ENCODE measurements at regions not wholly inside any gene's neighbourhood (a gene's known extent, or its start where the extent isn't known, plus 50 kb on each side); places are given as distances from the start of the nearest gene placed in this dataset.

DNA sequence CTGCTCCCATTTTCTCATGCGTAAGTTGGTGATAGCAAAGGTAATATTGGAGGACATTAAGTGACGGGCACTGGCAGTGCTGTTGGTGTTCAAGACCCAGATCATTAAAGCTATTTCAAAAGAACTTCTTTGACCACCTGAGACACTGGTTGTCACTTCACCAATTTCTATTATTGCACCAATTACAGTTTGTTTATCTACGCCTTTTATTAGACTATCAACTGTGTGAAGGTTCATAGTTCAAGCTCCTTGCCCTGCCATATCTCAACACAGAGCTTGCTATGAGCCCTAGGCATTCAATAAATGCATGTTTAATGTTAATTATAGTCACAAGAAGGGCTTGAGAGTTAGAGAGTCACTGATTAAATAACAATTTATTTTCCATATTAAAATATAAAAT lies 778.7 kb upstream of the HS3ST1 start:
- TF ChIP-seq, protein P1, sequence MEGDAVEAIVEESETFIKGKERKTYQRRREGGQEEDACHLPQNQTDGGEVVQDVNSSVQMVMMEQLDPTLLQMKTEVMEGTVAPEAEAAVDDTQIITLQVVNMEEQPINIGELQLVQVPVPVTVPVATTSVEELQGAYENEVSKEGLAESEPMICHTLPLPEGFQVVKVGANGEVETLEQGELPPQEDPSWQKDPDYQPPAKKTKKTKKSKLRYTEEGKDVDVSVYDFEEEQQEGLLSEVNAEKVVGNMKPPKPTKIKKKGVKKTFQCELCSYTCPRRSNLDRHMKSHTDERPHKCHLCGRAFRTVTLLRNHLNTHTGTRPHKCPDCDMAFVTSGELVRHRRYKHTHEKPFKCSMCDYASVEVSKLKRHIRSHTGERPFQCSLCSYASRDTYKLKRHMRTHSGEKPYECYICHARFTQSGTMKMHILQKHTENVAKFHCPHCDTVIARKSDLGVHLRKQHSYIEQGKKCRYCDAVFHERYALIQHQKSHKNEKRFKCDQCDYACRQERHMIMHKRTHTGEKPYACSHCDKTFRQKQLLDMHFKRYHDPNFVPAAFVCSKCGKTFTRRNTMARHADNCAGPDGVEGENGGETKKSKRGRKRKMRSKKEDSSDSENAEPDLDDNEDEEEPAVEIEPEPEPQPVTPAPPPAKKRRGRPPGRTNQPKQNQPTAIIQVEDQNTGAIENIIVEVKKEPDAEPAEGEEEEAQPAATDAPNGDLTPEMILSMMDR (conservative IDR thresholded peaks at IDR 0.05; ENCODE audit: low read depth, low read length) = no peak
- TF ChIP-seq EZH2 (IDR thresholded peaks at IDR 0.05; ENCODE audit: low read length, unreplicated experiment) = no peak

Data from PC-3 (cell line).